ENCODE measurements at regions not wholly inside any gene's neighbourhood (a gene's known extent, or its start where the extent isn't known, plus 50 kb on each side); places are given as distances from the start of the nearest gene placed in this dataset.

DNA sequence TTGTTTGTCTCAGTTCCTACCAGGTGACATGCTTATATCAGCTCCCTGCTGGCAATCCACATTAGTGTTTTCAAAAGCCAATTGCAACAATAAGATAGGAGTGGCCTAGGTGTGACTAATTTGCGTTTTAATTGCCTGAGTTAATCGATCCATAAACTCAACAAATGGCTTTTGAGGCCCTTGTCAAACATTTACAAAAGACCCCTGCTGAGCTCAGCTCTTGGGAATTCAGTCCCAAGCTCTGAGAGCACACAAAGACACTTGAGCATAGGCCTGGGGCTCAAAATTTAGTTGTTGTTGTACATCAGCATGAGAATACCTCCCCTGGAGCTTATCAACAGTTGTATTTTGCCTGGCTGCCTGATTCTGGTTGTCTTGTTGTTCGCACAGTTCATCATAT, 1134.4 kb upstream of the TSPY4 start:
- no peak for DNase-seq

- DNase-seq = no peak
Observed at GRCh38 chrY:8241144-8241543, 1096.1 kb upstream of the TSPY4 start.

DNA sequence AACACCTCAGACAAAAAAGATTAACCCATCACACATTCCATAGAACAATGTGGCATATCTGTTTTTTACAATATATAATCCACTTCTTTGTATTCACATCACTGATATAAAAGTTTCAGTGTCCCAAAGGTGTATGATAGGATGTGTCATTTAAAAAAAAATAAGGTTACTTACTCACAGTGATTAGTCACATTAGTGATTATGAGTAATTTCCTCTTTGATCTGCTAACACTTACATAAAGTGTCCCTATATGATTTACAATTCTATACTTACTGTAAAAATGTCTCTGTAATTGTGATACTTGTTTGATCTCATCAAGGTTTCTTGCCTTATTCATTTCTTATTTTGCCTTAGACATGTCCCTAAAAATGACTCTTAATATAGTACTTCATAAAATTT, 1063.5 kb upstream of the TSPY4 start:
- DNase-seq = no peak

- DNase-seq = no peak
Observed at GRCh38 chrY:8305021-8305420, 1032.2 kb upstream of the TSPY4 start.

DNA sequence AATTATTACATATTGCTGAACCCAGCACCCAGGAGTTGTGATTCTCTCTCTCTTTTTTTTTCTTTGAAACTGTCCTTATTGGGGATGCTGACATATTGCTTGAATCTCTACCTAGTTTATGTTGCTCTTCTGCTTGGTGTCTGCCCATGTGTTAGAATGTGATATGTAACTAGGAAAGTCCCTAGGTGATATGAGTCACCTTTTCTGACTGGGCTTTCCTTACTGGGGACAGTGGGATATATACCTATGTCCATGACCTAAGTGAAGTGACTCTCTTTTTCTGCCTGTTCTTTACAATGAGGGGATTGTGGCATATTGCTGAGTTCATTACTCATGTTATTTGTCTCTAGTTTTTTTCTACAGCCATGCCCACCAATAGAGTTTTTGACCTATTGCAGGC, 1013.2 kb upstream of the TSPY4 start:
- DNase-seq = no peak

- no peak for DNase-seq
Observed at GRCh38 chrY:8326944-8327343, 1010.3 kb upstream of the TSPY4 start.

DNA sequence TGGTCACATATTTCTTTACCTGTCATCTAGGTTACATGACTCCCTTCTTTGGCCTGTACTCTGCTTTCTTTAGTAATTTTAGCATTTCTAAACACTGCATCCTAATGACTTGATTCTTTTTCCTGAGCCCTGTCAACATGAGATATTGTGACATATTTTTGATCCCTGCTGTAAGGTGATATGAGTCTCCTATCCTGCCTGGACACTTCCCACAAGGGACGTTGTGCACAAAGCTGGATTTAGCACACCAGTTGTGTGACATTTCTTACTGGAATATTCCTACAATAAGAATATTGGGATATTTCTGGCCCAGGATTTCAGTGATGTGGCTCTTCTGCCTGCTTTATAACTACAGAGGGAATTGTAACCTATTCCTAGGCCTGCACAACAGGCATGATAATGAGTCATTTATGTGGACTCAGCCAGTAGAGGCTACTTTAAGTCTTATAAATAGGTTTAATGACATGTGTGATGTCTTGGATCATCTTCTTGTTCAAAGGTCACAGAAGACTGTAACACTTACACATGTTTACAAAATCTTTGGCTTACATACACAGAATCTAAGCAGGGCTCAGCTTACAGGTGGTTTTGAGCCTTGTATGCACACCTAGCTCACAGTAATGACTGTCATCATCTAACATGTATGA, 1009.4 kb upstream of the TSPY4 start:
- DNase-seq = no peak

GRCh38 chrY:8329431-8329830, 1007.8 kb upstream of the TSPY4 start:
- DNase-seq = no peak

DNA sequence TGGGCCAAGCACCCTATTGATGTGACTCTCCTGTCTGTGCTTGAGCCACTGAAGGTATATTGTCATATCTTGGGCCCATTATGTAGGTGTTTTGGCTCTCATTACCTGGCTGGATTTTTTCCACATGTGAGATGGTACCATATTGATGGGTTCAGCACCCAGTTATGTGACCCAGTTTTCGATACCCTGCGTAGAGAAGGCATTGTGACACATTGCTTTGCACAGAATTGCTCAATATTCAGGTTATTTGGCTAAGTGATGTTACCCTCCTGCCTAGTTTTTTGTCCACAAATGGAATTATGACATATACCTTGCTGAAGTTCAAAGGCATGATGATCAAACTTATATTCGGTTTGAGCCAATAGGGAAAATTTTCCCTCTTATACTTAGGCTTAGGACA, 1007.3 kb upstream of the TSPY4 start:
- DNase-seq = no peak

- DNase-seq = no peak
Observed at GRCh38 chrY:8333328-8333727, 1003.9 kb upstream of the TSPY4 start.

GRCh38 chrY:8335299-8335835, 1001.9 kb upstream of the TSPY4 start:
- DNase-seq = no peak

- DNase-seq = no peak
Observed at GRCh38 chrY:8336112-8336774, 1001.0 kb upstream of the TSPY4 start.

GRCh38 chrY:8341000-8341399, 996.3 kb upstream of the TSPY4 start:
- no peak for DNase-seq

GRCh38 chrY:8342173-8342572, 995.1 kb upstream of the TSPY4 start:
- DNase-seq = no peak

- no peak for DNase-seq
Observed at GRCh38 chrY:8351241-8351640, 986.0 kb upstream of the TSPY4 start.

DNA sequence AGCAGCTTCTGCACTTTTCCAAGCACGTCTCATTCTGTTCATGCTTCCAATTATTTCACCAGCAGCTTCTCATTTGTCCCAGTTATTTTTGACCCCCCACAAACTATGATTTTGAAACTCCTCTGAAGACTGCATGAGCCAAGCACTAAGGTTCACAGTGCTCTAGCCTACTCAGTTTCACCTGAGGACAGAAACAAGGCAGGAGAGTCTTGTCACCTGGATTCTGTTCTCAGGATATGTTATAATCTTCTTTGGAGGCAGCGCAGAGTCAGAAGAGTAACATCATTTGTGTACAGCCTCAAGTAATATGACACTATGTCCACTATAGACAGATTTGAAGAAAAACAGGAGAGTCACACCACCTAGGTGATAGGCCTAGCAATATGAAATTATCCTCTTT, 985.1 kb upstream of the TSPY4 start:
- no peak for DNase-seq

DNA sequence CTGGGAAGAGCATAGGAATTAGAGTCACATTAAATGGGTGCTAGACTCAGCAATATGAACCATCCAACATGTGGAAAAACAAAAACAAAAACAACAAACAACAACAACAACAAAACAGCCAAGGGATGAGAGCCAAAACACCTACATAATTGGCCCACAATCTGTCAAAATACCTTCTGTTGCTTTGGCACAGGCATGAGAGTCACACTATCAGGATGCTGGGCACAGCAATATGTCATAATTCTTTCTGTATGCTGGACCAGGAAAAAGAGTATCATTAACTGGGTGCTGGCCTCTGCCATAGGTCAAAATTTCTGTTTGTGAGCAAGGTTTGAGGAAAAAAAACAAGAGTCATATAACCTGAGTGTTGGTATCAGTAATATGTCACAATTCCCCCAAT, 979.1 kb upstream of the TSPY4 start:
- no peak for DNase-seq

DNA sequence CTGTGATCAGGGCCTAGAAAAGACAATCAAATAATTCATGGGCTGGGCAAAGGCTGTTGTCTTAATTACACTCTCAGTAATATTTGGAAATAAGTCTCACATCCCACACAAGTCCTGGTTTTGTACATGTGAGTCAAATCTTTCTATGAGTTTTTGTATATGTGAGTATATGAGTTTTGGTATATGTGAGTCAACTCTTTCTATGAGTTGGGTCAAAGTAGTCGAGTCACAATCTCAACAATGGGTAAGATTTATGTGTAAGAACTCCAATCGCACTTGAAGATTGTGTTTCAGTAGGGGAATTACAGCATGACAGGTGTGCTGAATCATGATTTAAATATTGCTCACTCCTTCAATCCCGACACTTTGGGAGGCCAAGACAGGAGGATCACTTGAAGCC, 975.5 kb upstream of the TSPY4 start:
- no peak for DNase-seq

DNA sequence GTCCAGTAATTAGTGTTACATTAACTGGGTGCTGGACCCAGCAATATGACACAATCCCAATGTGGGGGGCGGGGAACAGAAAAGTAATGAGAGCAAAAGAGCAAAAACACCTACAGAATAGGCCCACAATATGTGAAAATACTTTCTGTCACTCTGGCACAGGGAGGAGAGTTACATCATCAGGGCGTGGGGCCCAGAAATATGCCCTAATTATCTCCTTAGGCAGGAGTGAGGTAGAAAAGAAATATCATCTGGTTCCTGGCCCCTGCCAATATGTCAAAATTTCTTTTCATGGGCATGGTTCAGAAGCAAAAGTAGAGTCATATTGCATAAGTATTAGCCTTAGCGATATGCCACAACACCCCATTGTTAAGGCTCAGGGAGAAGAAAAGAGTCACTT, 959.8 kb upstream of the TSPY4 start:
- no peak for DNase-seq

DNA sequence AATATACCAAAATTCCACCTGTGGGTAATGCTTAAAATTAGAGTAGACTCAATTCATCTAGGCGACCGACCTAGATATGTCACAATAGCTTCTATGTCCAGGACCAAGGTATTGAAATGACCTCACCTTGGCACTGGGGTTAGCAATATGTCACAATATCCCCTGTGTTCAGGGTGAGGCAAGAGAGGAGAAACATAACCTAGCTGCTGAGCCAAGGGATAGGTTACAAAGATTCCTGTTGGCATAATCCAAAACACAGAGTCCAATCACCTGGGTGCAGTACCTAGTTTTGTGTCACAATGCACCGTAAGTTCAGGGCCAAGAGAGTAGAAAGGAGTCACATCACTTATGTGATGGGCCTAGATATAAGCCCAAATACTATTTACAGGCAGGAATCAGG, 957.5 kb upstream of the TSPY4 start:
- no peak for DNase-seq

DNA sequence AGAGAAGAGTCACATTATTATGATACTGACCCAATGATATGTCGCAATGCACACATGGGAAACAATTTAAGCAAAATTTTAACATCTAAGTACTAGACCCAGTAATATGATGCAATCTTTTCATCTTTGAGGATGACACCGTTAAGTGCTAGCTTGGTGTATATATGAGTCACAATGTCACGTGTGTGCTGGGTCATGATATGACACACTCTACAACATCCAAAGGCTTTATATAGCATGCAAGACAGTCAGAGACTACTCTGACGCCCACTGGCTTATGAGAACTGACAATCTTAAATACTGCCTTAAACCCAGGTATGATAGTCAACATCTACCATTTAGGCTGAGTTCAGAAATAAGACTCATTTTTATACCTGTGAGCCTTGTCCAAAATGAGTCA, 955.8 kb upstream of the TSPY4 start:
- peak; percentile 14 for DNase-seq

GRCh38 chrY:8386053-8386452, 951.2 kb upstream of the TSPY4 start:
- DNase-seq = no peak

- no peak for DNase-seq
Observed at GRCh38 chrY:8388512-8388911, 948.8 kb upstream of the TSPY4 start.

- no peak for DNase-seq
Observed at GRCh38 chrY:8390310-8390709, 947.0 kb upstream of the TSPY4 start.

DNA sequence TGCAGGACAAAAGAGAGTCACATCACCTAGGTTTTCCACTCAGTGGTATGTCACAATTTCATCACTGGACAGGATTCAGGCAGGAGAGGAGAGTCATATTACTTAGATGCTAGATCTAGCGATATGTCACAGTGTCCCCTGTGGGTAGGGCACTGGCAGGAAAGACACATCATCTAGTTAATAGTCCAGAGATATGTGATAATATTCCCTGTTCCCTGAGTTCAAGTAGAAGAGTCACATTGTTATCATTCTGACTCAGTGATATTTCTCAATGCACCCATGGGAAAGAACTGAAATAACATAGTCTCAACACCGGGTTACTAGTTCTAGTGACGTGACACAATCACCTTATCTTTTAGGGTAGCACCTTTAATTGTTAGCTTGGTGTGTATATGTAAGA, 944.0 kb upstream of the TSPY4 start:
- no peak for DNase-seq
